Psoas muscle (tissue), 7 donors: ENCODE measurements at regions not wholly inside any gene's neighbourhood (a gene's known extent, or its start where the extent isn't known, plus 50 kb on each side); places are given as distances from the start of the nearest gene placed in this dataset.

ENCODE experiments used
- ATAC-seq, 4 donors: fragments of 200-7000 bp; cut with Tn5 transposase; one replicate each; pipeline ENCODE4 v1.9.1; 2020; ENCODE audit warnings: moderate library complexity in 3 of 4, mild to moderate bottlenecking in 2 of 4
- DNase-seq, 2 donors: peaks; one replicate each; pipeline ENCODE4 v3.0.0-alpha.2; 2020
- H3K27ac ChIP-seq: fragments of 200-600 bp; one replicate; pipeline ENCODE4 v1.8.0; 2022
- H3K27me3 ChIP-seq, 3 donors: fragments of 200-600 bp in 1 of 3; one replicate each; pipeline versions ENCODE4 v1.6.1 to v1.8.0; 2013 to 2022; ENCODE audit warnings: low read length in 2 of 3, mild to moderate bottlenecking in 2 of 3, moderate library complexity in 1 of 3; ENCODE audit not compliant: insufficient read depth in 3 of 3
- H3K36me3 ChIP-seq, 2 donors: fragments of 200-600 bp in 1 of 2; one replicate each; pipeline versions ENCODE4 v1.6.1 to v1.8.0; 2013 to 2022; ENCODE audit warnings: low read depth in 1 of 2, mild to moderate bottlenecking in 1 of 2, moderate library complexity in 1 of 2; ENCODE audit not compliant: insufficient read depth in 1 of 2
- H3K4me1 ChIP-seq: fragments of 200-600 bp; one replicate; pipeline ENCODE4 v1.8.0; 2022
- H3K4me3 ChIP-seq: fragments of 200-600 bp; one replicate; pipeline ENCODE4 v1.8.0; 2022; ENCODE audit warnings: mild to moderate bottlenecking
- H3K9me3 ChIP-seq: fragments of 200-600 bp; one replicate; pipeline ENCODE4 v1.8.0; 2022
- WGBS, 3 donors: extraction: QIAGEN DNeasy Blood & Tissue Kit; methylation state at CpG; one replicate each; pipeline versions ENCODE4 v1.1.6 to v1.1.7; 2013; 5-methylcytosine and 5-hydroxymethylcytosine counted together
- intact Hi-C, 2 donors: fragments of 100-400 bp; cut with DNase I; formaldehyde crosslinking; loops; one replicate each; pipeline versions ENCODE4 v1.11.0 to v1.14.2; 2022
- TF ChIP-seq, protein P1 (sequence below): fragments of 200-600 bp; IDR thresholded peaks from one replicate; pipeline ENCODE4 v1.8.0; 2022; ENCODE audit warnings: antibody characterized with exemption
- donor health status: healthy with polysubstance abuse.
- donor health status: DM: no; HTN: no; CAD: no; lungs with moderate emphysema.
- donor health status: Bipolar disorder and iron deficiency.
- donor health status: healthy.
- donor health status: DM: yes; HTN: yes; CAD: no.
- donor health status: DM: no; HTN: no; CAD: no.
- donor health status: DM: yes; HTN: yes; CAD: no.

DNA sequence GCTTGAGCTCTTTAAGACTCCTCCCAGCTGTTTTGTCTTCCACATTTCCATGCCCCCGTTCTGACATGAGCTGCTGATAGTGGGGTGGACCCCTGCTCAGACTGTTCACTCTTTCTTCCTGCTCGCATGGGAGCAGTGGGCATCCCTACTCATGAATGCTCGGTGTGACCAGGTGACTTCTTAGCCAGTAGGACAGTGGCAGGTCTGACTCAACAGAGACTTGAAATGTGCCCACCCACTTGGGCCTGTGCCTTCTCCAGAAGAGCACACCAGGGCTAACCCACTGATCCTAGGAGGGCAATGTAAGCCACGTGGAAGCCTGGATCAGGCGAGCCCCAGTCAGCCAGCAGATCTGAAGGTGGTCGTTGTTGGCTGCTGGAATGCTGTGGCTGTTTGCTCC lies 582.0 kb downstream of the QKI start:
- H3K27me3 ChIP-seq: no peaks in the 10 kb centered on the region

DNA sequence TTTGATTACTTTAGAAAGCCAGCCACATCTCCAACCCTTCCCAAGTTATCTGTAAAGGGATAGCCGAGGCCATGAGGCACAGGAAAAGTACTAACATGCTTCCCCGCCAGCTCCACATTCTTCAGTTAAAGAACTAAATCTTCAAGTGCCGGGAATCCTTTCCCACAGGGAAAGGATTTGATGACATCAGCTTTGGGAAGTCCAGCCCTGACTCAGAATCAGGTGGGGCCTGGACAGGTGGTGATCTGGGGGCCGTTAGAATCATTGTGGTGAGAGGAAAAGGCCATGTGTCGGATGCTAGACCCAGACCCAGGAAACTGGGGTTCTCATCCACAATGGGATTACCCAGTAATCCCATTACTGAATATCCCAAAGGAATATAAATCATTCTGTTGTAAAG lies 580.0 kb downstream of the QKI start:
- Histone ChIP-seq H3K36me3 (no peaks in the 10 kb centered on the region), H3K4me3 (no peak overlapping the region), H3K4me1 (no peaks in the 10 kb centered on the region), H3K9me3 (no peaks in the 10 kb centered on the region), H3K27ac (no peak overlapping the region), H3K27me3 (no peaks in the 10 kb centered on the region)
- intact Hi-C loops: no loop called here
- TF ChIP-seq, protein P1, sequence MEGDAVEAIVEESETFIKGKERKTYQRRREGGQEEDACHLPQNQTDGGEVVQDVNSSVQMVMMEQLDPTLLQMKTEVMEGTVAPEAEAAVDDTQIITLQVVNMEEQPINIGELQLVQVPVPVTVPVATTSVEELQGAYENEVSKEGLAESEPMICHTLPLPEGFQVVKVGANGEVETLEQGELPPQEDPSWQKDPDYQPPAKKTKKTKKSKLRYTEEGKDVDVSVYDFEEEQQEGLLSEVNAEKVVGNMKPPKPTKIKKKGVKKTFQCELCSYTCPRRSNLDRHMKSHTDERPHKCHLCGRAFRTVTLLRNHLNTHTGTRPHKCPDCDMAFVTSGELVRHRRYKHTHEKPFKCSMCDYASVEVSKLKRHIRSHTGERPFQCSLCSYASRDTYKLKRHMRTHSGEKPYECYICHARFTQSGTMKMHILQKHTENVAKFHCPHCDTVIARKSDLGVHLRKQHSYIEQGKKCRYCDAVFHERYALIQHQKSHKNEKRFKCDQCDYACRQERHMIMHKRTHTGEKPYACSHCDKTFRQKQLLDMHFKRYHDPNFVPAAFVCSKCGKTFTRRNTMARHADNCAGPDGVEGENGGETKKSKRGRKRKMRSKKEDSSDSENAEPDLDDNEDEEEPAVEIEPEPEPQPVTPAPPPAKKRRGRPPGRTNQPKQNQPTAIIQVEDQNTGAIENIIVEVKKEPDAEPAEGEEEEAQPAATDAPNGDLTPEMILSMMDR: no peak
- DNase-seq (no peak), ATAC-seq (no peak)
- 75 to 78% (median 77%) methylated on average over 5 of the region's 5 CpGs for WGBS, 3 donors

More for the DNA sequence above, 582.0 kb downstream of the QKI start:
- no peak for ATAC-seq
- Histone ChIP-seq H3K4me3 (no peak overlapping the region), H3K27ac (no peak overlapping the region), H3K36me3 (no peaks in the 10 kb centered on the region), H3K9me3 (no peaks in the 10 kb centered on the region), H3K4me1 (no peaks in the 10 kb centered on the region)
- intact Hi-C loops: no loop called here
- TF ChIP-seq, protein P1: no peak
- 87 to 90% (median 88%) methylated on average over 6 of the region's 6 CpGs for WGBS, 3 donors
- no peak for DNase-seq

DNA sequence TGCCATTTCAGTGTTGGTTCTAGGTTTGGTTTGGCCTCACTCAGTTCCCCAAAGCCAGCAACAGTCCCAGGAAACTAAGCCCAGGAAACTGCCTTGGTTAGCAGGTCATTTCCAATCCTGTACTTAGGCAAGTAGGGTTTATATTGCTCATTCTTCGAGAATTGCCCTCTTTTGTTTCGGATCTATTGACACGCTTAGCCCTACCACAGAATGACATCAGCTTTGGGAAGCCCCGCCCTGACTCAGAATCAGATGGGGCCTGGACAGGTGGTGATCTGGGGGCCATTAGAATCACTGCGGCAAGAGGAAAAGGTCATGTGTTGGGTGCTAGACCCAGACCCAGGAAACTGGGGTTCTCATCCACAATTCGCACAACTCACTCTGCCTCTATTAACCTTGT lies 578.2 kb downstream of the QKI start:
- Histone ChIP-seq H3K27ac (no peak overlapping the region), H3K4me1 (no peaks in the 10 kb centered on the region), H3K36me3 (no peaks in the 10 kb centered on the region), H3K27me3 (no peaks in the 10 kb centered on the region), H3K4me3 (no peak overlapping the region), H3K9me3 (no peaks in the 10 kb centered on the region)
- DNase-seq: no peak
- intact Hi-C loops: no loop called here
- TF ChIP-seq, protein P1: no peak
- WGBS, 3 donors: 91 to 94% (median 92%) methylated on average over 6 of the region's 6 CpGs
- ATAC-seq: no peak

DNA sequence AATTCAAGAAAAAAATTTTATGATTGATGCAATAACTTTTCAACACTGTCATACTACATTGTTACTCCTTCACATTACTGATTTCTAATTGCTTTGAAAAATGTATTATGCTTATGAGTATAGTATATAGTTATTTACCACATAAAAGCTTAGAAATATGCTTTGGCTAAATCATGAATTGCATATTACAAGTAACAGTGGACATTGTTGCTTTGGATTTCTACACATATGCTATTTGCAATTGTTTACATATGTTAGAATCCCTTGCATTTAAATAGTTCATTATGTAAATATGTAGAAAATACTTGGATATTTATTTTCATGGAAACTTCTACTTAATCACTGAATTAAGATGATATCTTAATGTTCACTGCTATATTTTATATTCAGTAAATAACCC lies 577.5 kb downstream of the QKI start:
- TF ChIP-seq, protein P1: no peak
- no peak for ATAC-seq
- DNase-seq: no peak
- no peaks in the 10 kb centered on the region for H3K4me1 ChIP-seq
- intact Hi-C loops: no loop called here
- no peaks in the 10 kb centered on the region for H3K36me3 ChIP-seq
- H3K27me3 ChIP-seq: no peaks in the 10 kb centered on the region
- H3K4me3 ChIP-seq: no peak overlapping the region
- H3K27ac ChIP-seq: no peak overlapping the region
- H3K9me3 ChIP-seq: no peaks in the 10 kb centered on the region

DNA sequence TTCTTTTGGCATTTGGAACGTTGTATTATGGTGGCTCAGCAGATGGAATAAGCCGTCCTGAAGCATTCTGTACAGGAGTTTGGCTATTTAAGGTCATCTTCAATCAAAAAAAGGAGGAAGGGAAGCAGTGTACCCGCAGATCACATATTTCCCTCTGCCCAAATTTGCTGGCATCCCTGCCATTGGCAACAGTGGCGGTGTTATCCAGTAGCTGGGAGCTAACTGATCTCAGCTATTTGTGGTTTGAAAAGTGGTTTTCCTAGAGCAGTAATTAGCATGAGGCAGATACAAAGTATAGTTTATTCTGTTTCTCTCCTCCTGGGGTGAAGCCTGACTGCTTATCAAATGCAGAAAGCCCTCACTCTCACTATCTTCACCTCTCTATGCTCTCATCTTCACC lies 576.8 kb downstream of the QKI start:
- 54 to 78% (median 58%) methylated on average over 4 of the region's 4 CpGs for WGBS, 3 donors
- no peaks in the 10 kb centered on the region for H3K4me1 ChIP-seq
- TF ChIP-seq, protein P1: no peak
- H3K4me3 ChIP-seq: no peak overlapping the region
- no peak for DNase-seq
- H3K36me3 ChIP-seq: no peaks in the 10 kb centered on the region
- H3K9me3 ChIP-seq: no peaks in the 10 kb centered on the region
- H3K27ac ChIP-seq: no peak overlapping the region
- ATAC-seq: no peak
- no peaks in the 10 kb centered on the region for H3K27me3 ChIP-seq
- intact Hi-C loops: no loop called here
